Suprapubic skin (tissue), 4 donors: ENCODE measurements at regions not wholly inside any gene's neighbourhood (a gene's known extent, or its start where the extent isn't known, plus 50 kb on each side); places are given as distances from the start of the nearest gene placed in this dataset.

Source experiments
- POLR2A ChIP-seq, 2 donors: fragments of 450-650 bp; IDR thresholded peaks; one replicate each; pipeline ENCODE4 v1.6.1; 2017; ENCODE audit warnings: antibody characterized with exemption in 2 of 2, mild to moderate bottlenecking in 2 of 2, moderate library complexity in 2 of 2
- POLR2AphosphoS5 ChIP-seq, 3 donors: sonication (generic); formaldehyde crosslinking; IDR thresholded peaks; one replicate each; pipeline ENCODE4 v1.6.1; 2017; ENCODE audit warnings: antibody characterized with exemption in 3 of 3
- TF ChIP-seq, protein P1 (sequence below), 2 donors: fragments of 200-600 bp in 1 of 2; fragments of 450-650 bp in 1 of 2; sonication (generic) in 1 of 2; IDR thresholded peaks; one replicate each; pipeline ENCODE4 v1.5.1; 2016 to 2019; ENCODE audit warnings: antibody characterized with exemption in 2 of 2, mild to moderate bottlenecking in 1 of 2, moderate library complexity in 1 of 2

DNA sequence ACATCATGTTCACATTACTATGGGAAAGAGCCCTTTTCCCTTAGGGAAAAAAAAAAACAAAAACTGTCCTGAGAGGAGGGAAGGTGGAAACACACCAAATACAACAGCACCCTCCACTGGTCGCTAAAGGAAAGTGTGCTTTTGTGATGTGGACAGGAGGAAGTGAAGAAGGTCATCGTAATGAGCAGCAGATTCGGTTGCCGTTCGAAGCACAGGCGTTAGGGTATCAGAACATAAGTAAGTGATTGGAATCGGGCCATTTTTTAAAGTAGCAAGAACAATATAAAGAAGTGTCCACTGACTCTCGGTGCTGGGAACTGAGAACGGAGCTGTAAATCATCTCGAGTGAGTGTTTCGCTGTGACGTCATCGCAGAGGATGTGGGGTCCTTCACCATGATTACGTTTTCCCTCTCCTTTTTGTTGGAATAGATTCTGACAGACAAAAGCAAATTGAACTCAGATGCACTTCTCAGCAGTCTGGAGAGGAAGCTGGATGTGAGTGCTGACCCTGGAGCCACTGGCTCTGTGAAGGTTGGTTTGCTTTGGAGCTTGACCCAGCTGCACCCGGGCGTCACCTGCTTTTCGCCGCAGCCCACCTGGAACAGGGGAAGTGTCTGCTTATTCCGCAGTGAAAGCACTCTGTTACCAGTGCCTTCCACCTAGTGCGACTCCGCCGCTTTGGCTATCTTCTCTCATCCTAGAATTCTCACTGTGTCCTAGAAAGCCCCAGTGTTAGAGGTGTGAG is 203.6 kb upstream of the GMDS start:
- TF ChIP-seq, protein P1, sequence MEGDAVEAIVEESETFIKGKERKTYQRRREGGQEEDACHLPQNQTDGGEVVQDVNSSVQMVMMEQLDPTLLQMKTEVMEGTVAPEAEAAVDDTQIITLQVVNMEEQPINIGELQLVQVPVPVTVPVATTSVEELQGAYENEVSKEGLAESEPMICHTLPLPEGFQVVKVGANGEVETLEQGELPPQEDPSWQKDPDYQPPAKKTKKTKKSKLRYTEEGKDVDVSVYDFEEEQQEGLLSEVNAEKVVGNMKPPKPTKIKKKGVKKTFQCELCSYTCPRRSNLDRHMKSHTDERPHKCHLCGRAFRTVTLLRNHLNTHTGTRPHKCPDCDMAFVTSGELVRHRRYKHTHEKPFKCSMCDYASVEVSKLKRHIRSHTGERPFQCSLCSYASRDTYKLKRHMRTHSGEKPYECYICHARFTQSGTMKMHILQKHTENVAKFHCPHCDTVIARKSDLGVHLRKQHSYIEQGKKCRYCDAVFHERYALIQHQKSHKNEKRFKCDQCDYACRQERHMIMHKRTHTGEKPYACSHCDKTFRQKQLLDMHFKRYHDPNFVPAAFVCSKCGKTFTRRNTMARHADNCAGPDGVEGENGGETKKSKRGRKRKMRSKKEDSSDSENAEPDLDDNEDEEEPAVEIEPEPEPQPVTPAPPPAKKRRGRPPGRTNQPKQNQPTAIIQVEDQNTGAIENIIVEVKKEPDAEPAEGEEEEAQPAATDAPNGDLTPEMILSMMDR (IDR thresholded peaks at IDR 0.05): peak; percentile 17 to 44
- TF ChIP-seq POLR2A (IDR thresholded peaks at IDR 0.05): no peak
- TF ChIP-seq POLR2AphosphoS5 (IDR thresholded peaks at IDR 0.05): no peak
